Astrocyte of the cerebellum (primary cell): ENCODE measurements at regions not wholly inside any gene's neighbourhood (a gene's known extent, or its start where the extent isn't known, plus 50 kb on each side); places are given as distances from the start of the nearest gene placed in this dataset.

Source experiments
- DNase-seq: peaks from one replicate; pipeline ENCODE4 v3.0.0-alpha.2; 2011; ENCODE audit warnings: low read depth
- H3K4me3 ChIP-seq: 2 replicates; pipeline ENCODE4 v1.5.1; 2011; ENCODE audit warnings: mild to moderate bottlenecking, low read depth, low read length, moderate library complexity
- in situ Hi-C: cut with HindIII; loops from 2 replicates; pipeline ENCODE4 v1.10.0; 2017; ENCODE audit warnings: low sequenced_read_pairs
- TF ChIP-seq, protein P1 (sequence below): IDR thresholded peaks from 2 replicates; pipeline ENCODE4 v1.5.1; 2012; ENCODE audit warnings: low read length, low read depth, moderate library complexity, mild to moderate bottlenecking; ENCODE audit errors: missing control alignments

DNA sequence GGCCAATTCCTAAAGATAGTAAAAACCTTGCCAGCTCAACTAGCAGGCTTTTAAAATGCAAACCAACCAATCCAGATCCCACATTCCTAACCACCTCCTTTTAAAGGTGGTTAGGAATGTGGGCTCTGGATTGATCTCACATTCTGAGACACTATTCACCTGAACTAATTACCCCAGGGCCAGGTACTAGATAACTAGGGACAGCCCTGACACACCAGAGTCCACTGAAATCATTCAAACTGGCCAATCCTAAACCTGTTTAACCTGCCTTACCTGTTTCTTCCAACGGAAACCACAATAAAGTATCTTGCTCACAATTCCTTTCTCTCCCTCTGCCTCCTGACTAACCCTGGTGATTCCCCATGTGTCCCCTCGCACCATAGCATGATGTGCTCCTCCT lies 168.3 kb upstream of the DMAC1 start:
- no peak overlapping the region for H3K4me3 ChIP-seq
- in situ Hi-C loops, result no loop called here
- TF ChIP-seq, protein P1, sequence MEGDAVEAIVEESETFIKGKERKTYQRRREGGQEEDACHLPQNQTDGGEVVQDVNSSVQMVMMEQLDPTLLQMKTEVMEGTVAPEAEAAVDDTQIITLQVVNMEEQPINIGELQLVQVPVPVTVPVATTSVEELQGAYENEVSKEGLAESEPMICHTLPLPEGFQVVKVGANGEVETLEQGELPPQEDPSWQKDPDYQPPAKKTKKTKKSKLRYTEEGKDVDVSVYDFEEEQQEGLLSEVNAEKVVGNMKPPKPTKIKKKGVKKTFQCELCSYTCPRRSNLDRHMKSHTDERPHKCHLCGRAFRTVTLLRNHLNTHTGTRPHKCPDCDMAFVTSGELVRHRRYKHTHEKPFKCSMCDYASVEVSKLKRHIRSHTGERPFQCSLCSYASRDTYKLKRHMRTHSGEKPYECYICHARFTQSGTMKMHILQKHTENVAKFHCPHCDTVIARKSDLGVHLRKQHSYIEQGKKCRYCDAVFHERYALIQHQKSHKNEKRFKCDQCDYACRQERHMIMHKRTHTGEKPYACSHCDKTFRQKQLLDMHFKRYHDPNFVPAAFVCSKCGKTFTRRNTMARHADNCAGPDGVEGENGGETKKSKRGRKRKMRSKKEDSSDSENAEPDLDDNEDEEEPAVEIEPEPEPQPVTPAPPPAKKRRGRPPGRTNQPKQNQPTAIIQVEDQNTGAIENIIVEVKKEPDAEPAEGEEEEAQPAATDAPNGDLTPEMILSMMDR, result no peak
- DNase-seq, result no peak

DNA sequence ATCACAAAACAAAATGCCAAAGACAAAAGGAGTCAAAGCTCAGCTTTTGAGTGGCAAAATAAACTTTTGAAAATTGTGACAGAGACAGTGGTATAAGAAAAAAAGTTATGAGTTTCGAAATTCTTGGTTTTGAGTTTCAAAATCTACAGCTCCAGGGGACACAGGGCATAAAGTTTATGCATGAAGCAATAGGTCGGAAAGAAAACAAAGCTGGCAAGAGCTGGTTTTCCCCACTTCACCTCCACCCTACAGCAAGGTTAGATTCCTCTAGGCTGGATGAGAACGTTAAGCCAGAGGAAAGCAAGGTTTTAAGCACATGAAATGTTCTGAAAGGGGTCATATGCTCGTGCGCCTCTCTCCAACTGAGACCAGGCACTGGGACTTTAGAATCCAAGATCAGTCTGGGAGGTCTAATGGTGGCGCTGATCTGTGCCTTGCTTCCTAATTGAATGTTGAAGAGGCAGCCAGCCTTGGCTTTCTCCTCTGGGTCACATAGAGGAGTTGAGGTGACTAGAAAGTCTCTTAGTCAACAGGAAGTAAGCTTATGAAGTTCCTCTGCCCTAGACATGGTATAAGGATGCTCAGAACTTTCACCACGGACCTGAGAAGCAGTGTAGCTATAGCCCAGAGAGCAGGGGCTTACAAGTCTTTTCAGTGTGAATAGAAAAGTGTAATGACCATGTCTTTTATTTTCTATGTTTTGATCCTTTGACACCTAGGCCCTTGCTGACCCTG lies 167.7 kb upstream of the DMAC1 start:
- no peak for DNase-seq
- in situ Hi-C loops, result no loop called here
- TF ChIP-seq, protein P1, result no peak

DNA sequence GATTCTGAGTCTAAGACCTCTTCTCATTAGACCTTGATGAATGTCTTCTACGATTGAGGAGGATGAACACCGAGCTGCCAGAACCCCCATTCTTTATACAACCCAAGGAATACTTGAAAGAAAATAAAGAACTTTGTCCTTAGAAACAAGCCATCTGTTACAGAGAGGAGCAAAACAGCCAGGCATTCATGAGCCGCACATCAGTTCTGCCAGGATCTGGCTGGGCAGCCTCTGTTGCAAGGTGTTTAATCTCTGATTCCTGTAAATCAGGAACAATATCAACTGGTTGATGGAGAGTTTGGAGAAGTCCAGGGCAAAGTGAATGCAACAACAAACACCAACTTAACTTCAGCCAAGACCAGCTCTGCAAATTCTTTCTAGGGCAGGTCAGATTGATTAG lies 165.5 kb upstream of the DMAC1 start:
- no peak overlapping the region for H3K4me3 ChIP-seq
- in situ Hi-C loops, result no loop called here
- TF ChIP-seq, protein P1, result no peak
- DNase-seq, result no peak

More for the DNA sequence above, 167.7 kb upstream of the DMAC1 start:
- no peak overlapping the region for H3K4me3 ChIP-seq

DNA sequence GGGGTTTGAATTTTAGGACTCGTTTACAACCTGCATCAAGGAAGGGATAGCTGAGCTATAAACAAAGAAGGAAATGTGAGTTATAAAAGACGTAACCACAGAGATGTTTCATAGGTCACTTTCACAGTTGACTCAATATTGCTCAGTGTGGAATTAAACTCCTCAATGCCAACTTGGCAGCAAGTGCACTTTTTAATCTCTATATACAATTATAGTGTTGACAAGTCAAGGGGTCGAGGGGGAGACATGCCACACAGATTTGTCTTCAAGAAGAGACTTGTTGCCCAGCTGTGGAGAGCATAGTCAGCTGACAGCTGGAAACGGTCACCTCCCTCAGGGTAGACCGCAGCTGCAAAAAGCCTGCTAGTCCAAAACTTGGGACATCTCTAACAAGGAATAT lies 163.4 kb upstream of the DMAC1 start:
- TF ChIP-seq, protein P1, result no peak
- DNase-seq, result no peak
- in situ Hi-C loops, result no loop called here
- H3K4me3 ChIP-seq, result no peak overlapping the region

DNA sequence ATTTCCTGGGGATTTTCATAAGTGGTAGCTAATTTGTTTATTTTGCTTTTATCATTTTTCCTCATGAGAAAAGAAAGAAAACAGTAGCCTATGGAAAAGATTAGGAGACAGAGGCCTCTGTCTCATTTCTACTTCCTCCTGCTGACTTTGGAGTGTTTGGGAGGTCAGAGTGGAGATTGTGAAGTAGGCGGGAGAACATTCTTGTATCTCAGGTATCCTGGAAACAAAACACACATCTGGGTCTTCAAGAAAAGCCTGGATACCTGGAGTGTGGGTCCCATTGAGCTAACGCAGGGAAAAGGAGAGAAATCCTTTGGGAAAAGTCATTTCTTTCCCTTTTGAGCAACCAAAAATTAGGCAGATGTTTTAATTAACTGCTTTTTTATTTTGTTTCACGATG lies 161.5 kb upstream of the DMAC1 start:
- in situ Hi-C loops, result no loop called here
- DNase-seq, result no peak
- TF ChIP-seq, protein P1, result no peak
- no peak overlapping the region for H3K4me3 ChIP-seq

DNA sequence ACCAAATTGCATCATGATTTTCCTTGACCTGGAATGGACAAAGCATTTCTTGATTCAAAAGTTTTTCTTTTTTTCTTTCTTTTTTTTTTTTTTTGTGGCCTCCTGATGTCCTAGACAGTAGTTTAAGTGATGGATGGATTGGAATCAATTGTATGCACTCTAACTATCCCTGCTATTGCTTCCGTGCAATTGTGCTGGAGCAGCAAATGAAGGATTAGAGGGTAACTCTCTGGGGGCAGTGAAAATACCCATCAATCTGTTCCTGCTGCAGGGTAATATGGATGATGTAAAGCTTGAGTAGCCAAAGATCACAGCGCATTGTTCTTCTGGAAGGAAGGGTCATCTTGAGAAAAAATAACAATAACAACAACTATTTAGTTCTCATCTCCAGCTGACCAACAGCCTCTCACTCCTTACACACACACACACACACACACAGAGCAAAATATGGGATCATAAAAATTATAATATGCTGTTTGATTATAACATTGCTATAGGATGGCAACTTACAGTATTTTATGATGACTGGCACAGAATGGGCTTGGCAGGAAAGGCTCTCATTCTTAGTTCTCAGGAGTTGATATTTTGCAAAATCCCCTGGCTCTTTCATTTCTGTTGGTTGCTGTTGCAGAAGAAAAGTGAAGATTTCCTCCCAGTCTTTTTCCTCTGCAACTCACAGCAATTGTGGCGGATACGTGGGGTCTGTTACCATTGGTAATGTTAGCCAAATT lies 160.9 kb upstream of the DMAC1 start:
- TF ChIP-seq, protein P1, result no peak
- in situ Hi-C loops, result no loop called here
- no peak for DNase-seq
- H3K4me3 ChIP-seq, result no peak overlapping the region
